HUDEP-2 (cell line): ENCODE measurements at regions not wholly inside any gene's neighbourhood (a gene's known extent, or its start where the extent isn't known, plus 50 kb on each side); places are given as distances from the start of the nearest gene placed in this dataset.

Experiments
- DNase-seq, 76 experiments: peaks; one replicate each; lab custom pipeline; 2025; ENCODE audit not compliant: unreplicated experiment in 76 of 76; lab: John Stamatoyannopoulos, UW

GRCh38 chr13:99862244-99862643, 109.3 kb downstream of the ZIC5 start:
- DNase-seq, result no peak

GRCh38 chr13:99861771-99862170, 109.8 kb downstream of the ZIC5 start:
- DNase-seq, result no peak

GRCh38 chr13:99860745-99861144, 110.8 kb downstream of the ZIC5 start:
- no peak for DNase-seq

DNA sequence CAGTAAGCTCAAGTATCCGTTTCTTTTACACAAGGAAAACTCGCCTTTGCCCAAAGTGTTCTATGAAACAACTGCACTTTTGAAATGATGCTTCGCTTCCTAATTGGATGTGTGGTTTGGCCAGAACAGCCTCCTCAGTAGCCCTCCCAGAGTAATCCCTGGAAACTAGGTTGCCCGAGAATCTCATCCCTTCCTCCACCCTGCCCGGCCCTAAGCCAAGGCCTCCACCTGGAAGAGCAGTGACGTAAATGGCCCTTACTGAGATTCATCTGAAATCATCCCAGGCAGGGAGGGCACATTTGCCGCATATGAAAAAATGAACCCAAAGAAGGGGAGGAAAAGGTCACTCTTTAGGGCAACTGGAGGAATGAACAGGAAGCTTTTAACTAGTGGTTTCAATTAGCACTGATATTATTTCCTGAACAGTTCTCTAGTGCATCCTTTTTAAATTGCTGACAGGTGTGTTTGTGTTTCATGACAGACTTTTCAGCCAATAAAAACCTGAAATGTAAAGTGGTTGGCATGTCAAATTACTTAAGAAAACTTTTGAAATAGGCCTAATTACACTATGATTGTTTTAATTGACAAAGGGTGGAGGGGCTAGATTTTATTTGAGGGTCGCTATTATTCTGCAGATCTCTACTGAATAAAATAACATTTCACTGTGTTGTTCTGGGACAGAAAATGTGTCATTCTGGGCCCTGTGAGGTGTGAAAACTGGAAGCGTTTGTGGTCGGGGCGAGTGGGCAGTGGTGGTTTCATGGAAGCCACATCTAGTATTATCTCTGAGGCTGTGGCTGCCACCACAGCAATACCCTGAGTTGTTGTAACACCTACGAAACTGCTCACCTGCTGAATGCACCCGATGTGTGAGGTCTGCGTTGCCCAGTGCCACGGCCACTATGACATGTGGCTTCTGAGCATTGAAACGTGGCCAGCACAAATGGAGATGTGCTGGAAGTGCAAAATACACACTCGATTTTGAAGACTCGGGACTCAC, 112.1 kb downstream of the ZIC5 start:
- DNase-seq, result no peak

- no peak for DNase-seq
Measured at GRCh38 chr13:99857738-99858137, 113.8 kb downstream of the ZIC5 start.

DNA sequence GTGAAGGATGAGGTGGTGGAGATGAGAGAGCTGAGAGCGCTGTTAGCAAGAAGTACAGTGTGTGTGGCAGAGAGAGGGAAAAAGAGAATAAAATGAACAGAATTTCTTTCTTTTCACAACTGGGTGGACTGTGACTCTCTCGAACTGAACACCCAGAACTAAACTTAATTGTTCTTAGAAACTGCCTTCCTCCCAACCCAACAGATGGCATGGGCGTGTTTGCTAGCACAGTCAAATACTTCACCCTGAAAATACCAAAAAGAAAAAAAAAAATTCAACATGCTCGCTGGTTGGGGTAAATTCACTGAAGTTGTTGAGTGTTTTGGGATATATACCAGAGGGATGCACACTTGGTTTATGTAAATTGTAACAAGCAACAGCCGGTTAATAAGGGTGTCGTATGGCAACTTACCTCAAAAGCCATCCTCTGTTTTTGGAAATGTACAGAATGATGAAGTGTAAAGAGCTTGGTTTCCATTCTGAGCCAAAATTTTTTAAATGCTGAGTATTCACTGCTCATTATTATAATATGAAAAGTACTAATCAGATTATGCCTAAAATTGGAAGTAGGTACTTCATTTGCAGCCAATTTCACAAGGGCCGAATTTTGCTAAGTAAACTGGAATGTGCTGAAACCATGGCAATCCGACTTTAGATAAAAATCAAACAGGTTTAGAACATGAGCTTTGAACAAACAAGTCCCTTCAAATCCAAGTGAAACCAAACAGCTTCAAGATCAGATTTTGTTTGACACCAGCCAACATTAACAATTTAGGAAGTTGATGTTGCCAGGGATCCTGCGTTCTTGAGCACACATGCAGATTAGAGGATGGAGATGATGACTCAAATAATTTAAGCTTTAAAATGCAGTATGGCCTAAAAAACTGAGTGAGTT, 115.8 kb downstream of the ZIC5 start:
- DNase-seq, result no peak

GRCh38 chr13:99854366-99854765, 117.2 kb downstream of the ZIC5 start:
- DNase-seq, result no peak

GRCh38 chr13:99847318-99847750, 124.2 kb downstream of the ZIC5 start:
- DNase-seq, result no peak

GRCh38 chr13:99845161-99845874, 126.2 kb downstream of the ZIC5 start:
- DNase-seq, result no peak

- DNase-seq, result no peak
Measured at GRCh38 chr13:99844421-99844820, 127.1 kb downstream of the ZIC5 start.

DNA sequence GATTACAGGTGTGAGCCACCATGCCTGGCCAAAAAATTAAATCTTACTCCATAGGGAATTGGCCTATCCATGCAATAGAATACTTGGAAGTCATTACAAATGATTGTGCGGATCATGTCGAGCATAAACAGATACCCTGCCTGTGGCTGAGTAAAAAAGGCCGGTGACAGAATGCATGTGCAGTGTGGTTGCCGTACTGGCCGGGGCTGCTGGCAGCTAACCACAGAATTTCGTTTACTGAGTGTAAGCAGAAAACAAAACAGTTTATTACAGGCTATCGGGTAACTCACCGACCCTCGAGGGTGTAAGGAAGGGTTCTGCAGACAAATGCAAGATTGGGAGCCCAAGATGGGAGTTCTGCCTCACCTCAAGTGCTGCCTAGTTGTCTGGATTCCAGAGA, 127.7 kb downstream of the ZIC5 start:
- DNase-seq, result no peak

DNA sequence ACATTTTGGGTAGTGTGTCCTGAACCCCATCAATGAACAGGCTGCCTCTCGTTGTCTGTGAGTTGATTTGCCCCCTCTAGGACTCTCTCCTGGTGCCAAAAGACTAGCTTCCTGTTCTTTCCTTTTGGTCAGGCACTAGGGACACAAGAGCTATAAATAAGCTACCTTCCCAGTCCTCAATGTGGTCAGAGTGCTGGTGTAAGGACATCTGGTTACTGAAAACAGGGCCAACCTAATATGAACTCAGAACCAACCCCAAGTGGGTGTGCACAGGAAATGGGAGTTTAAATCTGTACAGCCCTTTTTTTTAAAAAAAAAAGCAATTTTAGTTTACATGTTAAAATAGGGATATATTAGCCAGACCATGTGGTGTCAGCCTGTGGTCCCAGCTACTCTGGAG, 129.2 kb downstream of the ZIC5 start:
- no peak for DNase-seq

DNA sequence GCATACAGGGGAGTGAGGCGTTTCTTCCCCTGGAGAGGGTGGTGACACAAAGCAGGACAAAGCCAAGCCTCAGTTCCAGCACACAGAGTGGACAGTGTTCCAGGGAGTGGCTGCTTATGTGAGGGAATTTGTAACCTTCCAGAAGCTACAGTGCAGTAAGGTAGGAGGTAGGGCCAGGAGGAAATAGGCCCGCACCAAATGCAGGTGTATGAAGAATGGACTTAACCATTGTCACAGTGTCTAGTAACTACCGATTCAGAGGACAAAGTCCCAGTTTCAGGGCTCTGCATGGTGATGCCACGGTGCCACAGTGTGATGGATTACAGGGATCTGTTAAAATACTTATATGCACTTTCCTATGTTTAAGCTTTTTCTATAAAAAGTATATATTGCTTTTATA, 135.3 kb downstream of the ZIC5 start:
- no peak for DNase-seq

DNA sequence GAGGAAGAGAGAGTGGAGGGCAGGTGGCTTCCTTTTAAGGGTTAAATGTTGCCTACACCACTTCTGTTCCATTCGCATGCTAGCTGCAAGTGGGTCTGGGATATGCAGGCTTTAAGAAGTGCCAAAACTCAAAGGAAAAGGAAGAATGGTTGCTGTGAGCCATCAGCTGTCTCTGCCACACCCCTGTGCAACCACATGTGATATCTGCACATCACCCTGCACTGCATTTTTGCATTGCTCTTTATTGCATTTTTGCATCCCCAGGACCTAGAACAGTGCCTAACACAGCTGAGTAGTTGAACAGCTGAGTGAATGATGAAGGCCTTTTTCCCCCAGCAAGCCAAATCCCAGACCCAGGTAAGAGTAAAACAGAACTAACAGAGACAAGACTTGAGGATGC, 136.1 kb downstream of the ZIC5 start:
- no peak for DNase-seq

DNA sequence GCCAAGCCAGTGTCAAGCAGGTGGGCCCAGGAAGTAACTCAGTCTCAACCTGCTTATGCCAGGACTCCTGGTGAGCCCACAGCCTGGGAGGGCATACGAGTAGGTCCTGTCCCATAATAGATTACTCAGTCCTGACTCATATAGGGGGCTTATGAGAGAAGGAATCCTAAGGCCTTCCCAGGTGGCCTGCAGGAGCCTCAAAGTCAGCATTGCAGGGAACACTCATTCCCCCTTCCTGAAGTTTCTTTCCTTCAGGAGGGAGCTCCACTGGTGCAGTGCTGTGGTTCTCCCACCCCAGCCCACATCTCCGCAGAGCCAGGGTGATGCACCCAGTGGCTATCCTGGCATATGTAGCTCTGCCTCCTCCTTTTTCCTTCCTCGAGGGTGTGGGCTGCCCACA, 137.3 kb downstream of the ZIC5 start:
- no peak for DNase-seq

DNA sequence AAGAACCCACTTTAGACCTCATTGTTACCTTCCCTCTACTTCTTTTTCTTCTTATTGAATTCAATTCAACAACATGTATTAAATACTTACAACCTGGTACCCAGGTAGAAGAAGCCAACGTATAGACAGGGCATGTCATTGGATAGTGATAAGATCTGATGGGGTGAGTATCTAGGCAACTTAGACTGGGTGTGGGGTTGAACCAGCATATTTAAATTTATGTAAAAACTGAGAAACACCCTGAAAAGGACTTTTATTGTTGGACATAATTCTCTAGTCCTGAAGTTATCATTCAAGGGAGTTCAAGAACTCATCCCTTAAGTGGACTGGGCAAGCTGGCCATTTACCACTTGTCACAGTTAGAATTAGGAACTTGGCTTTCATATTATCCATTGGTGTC, 139.2 kb downstream of the ZIC5 start:
- no peak for DNase-seq

- DNase-seq, result no peak
Measured at GRCh38 chr13:99830931-99831330, 140.6 kb downstream of the ZIC5 start.

DNA sequence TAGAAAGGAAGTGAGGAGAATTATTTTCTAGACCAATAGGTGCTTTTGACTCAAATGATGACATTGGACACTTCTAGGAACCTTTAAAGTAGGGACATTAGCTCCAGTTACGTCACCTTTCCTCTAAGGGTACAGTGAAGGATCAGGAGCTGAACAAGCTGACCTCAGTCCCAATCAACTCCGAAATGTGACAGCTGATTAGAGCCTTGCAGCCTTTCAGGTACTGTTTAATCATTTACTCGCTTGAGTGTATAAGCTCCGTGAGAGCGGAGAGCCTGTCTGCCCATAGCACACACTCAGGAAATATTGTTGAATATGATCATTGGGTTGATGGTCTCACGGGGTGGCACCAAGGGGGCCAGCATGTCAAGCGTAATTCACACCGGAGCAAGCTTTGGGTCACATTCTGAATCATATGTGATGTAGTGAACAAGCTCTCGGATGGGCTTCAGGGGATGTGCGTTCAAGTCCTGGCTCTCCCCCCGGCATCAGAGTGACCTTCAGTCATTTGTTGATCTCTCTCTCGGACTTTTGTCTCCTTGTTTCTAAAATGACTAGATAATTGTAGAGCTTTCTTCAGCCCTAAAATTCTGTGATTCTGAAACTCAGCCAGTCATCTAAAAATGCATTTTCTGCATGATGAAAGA, 141.9 kb downstream of the ZIC5 start:
- no peak for DNase-seq

DNA sequence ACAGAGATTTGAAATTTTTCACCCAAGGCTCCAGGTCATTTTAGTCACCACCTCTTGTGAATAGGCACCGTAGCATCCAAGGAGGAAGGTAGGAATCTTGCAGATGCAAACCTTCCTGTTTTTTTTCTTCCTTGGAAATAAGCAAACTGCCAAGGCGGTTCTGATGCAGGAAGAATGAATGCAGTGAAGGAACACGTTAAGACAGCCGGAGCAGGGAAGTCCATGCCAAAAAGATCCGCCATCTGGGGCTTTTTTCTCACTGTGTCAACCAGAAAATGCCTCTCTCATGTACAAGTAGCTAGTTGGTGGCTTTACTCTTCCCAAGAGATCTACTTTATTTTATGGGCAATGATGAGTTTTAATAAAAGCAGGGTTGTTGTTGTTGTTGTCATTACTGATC, 142.4 kb downstream of the ZIC5 start:
- DNase-seq, result no peak

GRCh38 chr13:99828735-99829134, 142.8 kb downstream of the ZIC5 start:
- DNase-seq, result no peak
